ENCODE measurements at regions not wholly inside any gene's neighbourhood (a gene's known extent, or its start where the extent isn't known, plus 50 kb on each side); places are given as distances from the start of the nearest gene placed in this dataset.

- H3K27me3 Mint-ChIP-seq: no peaks in the 10 kb centered on the region
- ChIA-PET CTCF (no interaction called here), POLR2A (no interaction called here)
Measured at GRCh38 chr3:33919312-33920120, 121.1 kb downstream of the PDCD6IP start.

GRCh38 chr3:33920511-33920910 is 122.1 kb downstream of the PDCD6IP start:
- Mint-ChIP-seq H3K36me3 (ENCODE audit: low read depth) (no peaks in the 10 kb centered on the region), H3K4me3 (no peak overlapping the region), H3K4me1 (peaks cover 2% of the 10 kb centered on the region), H3K27ac (no peak overlapping the region), H3K9me3 (no peaks in the 10 kb centered on the region), H3K27me3 (no peaks in the 10 kb centered on the region)
- ATAC-seq (ENCODE audit: low read depth) (no peak), DNase-seq (no peak)
- intact Hi-C loops (cut with micrococcal nuclease): no loop called here
- ChIA-PET CTCF (no interaction called here), POLR2A (no interaction called here)
- TF ChIP-seq, protein P1, sequence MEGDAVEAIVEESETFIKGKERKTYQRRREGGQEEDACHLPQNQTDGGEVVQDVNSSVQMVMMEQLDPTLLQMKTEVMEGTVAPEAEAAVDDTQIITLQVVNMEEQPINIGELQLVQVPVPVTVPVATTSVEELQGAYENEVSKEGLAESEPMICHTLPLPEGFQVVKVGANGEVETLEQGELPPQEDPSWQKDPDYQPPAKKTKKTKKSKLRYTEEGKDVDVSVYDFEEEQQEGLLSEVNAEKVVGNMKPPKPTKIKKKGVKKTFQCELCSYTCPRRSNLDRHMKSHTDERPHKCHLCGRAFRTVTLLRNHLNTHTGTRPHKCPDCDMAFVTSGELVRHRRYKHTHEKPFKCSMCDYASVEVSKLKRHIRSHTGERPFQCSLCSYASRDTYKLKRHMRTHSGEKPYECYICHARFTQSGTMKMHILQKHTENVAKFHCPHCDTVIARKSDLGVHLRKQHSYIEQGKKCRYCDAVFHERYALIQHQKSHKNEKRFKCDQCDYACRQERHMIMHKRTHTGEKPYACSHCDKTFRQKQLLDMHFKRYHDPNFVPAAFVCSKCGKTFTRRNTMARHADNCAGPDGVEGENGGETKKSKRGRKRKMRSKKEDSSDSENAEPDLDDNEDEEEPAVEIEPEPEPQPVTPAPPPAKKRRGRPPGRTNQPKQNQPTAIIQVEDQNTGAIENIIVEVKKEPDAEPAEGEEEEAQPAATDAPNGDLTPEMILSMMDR (IDR thresholded peaks at IDR 0.05): no peak

More at GRCh38 chr3:33919312-33920120, 121.1 kb downstream of the PDCD6IP start:
- DNase-seq (no peak), ATAC-seq (ENCODE audit: low read depth) (no peak)
- no peak overlapping the region for H3K4me3 Mint-ChIP-seq
- TF ChIP-seq, protein P1 (IDR thresholded peaks at IDR 0.05): no peak
- peaks cover 2% of the 10 kb centered on the region for H3K4me1 Mint-ChIP-seq
- intact Hi-C loops (cut with micrococcal nuclease): no loop called here
- no peaks in the 10 kb centered on the region for H3K9me3 Mint-ChIP-seq
- H3K27ac Mint-ChIP-seq: no peak overlapping the region
- H3K36me3 Mint-ChIP-seq (ENCODE audit: low read depth): no peaks in the 10 kb centered on the region

GRCh38 chr3:33921608-33922007 is 123.2 kb downstream of the PDCD6IP start:
- Mint-ChIP-seq H3K27ac (no peak overlapping the region), H3K9me3 (no peaks in the 10 kb centered on the region), H3K27me3 (peaks cover 5% of the 10 kb centered on the region), H3K4me3 (no peak overlapping the region), H3K4me1 (no peaks in the 10 kb centered on the region), H3K36me3 (ENCODE audit: low read depth) (no peaks in the 10 kb centered on the region)
- TF ChIP-seq, protein P1 (IDR thresholded peaks at IDR 0.05): no peak
- ChIA-PET CTCF (no interaction called here), POLR2A (no interaction called here)
- DNase-seq: no peak
- intact Hi-C loops (cut with micrococcal nuclease): no loop called here
- no peak for ATAC-seq (ENCODE audit: low read depth)

DNA sequence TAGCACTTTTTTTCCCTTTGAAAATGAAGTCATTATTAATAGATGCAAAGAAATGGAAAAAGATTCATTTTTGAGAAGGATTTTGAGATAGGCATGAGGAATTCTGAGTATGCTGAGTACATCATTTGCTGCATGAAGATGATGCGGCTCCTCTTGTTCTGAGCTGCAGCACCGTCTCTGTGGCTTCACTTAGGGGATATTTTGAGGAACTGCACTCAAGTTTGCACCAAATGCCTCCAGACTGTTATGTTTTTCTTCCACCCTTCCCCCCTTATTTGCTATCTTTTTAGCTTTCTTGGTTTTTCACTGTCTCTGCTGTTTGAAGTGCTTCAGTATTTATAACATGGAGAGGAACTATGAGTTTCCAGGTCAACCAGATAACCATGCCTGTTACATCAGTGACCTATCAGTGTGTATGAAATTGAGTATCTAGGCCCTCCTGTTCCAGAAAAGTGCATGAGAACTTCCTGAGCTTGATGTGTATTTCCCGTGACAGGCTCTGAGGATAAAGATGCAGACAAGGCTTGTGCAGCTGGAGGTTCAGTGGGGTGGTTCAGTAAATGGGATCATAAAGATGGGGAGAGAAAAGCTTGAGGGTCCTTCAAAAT is 128.7 kb downstream of the PDCD6IP start:
- ATAC-seq (ENCODE audit: low read depth): no peak
- no peak overlapping the region for H3K27ac Mint-ChIP-seq
- no peaks in the 10 kb centered on the region for H3K4me1 Mint-ChIP-seq
- CTCF ChIA-PET: no interaction called here
- DNase-seq: no peak
- H3K27me3 Mint-ChIP-seq: peaks cover 5% of the 10 kb centered on the region
- no peaks in the 10 kb centered on the region for H3K9me3 Mint-ChIP-seq
- POLR2A ChIA-PET: no interaction called here
- TF ChIP-seq, protein P1 (IDR thresholded peaks at IDR 0.05): no peak
- intact Hi-C loops (cut with micrococcal nuclease): no loop called here
- H3K4me3 Mint-ChIP-seq: no peak overlapping the region
- H3K36me3 Mint-ChIP-seq (ENCODE audit: low read depth): no peaks in the 10 kb centered on the region

DNA sequence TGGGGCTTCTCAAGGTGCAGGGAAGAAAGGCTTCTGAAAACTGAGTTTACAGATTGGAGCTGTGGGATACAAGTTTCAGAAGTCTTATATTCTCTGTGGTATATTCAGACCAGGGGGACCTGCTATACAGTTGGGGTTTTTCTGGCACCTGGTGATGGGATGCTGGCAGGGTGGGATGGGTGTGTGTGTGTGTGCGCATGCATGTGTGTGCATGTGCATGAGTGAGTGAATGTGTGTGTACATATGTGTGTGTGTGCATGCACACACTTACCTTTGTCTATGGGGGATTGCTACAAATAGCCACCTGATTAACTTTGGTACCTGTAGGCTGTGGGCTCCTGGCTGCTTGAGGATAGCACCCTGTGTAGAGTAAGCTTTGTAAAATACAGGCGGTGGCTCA is 131.4 kb downstream of the PDCD6IP start:
- no peak overlapping the region for H3K27ac Mint-ChIP-seq
- ATAC-seq (ENCODE audit: low read depth): no peak
- ChIA-PET CTCF (no interaction called here), POLR2A (no interaction called here)
- no peaks in the 10 kb centered on the region for H3K4me1 Mint-ChIP-seq
- intact Hi-C loops (cut with micrococcal nuclease): no loop called here
- TF ChIP-seq, protein P1 (IDR thresholded peaks at IDR 0.05): no peak
- H3K9me3 Mint-ChIP-seq: no peaks in the 10 kb centered on the region
- DNase-seq: no peak
- H3K36me3 Mint-ChIP-seq (ENCODE audit: low read depth): no peaks in the 10 kb centered on the region
- peaks cover 9% of the 10 kb centered on the region for H3K27me3 Mint-ChIP-seq
- H3K4me3 Mint-ChIP-seq: no peak overlapping the region

Data from activated B cell treated with CpG ODN at 0.5 μM for 24 hours (primary cell).